ENCODE measurements at regions not wholly inside any gene's neighbourhood (a gene's known extent, or its start where the extent isn't known, plus 50 kb on each side); places are given as distances from the start of the nearest gene placed in this dataset.

DNA sequence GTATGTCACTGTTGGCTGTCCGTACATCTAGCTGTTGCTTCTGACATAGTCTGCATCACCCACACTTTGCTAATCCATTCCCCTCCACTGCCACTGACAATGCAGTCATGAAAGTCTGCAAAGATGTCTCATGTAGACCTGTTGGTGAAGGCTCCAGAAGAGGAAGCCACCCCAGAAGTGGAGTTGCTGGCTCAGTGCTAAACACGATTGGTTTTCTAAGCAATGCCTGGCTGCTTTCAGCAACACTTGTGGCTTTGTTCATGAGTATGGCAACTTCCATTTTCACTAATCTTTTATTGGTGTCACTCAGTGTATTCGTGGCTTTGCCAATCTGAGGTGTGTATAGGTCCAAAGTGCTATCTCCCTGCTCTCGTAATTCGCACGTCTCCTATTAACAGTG lies 288.1 kb downstream of the GADD45G start:
- Mint-ChIP-seq H3K4me3 (ENCODE audit: unreplicated experiment) (no peak overlapping the region), H3K4me1 (ENCODE audit: unreplicated experiment) (no peaks in the 10 kb centered on the region), H3K9me3 (ENCODE audit: unreplicated experiment) (no peaks in the 10 kb centered on the region), H3K27ac (ENCODE audit: unreplicated experiment) (no peak overlapping the region), H3K36me3 (ENCODE audit: low read depth, unreplicated experiment) (no peaks in the 10 kb centered on the region), H3K27me3 (ENCODE audit: unreplicated experiment) (peaks cover 2% of the 10 kb centered on the region)
- no peak for DNase-seq (ENCODE audit: low spot score)
- no peak for TF ChIP-seq CTCF (IDR thresholded peaks at IDR 0.05; ENCODE audit: unreplicated experiment)

DNA sequence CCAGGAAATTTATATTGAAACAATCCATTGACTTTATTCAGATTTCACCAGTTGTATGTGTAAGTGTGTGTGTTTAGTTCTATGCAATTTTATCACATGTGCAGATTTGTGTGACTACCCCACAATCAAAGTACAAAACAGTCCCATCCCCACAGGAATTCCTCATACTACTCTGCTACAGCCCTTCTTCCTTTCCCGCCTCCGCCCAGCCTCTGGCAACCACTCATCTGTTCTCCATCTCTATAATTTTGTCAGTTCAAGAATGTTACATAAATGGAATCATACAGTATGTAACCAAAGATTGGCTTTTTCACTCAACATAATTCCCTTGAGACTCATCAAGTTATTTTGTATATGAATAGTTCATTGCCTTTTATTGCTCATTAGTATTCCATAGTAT lies 289.1 kb downstream of the GADD45G start:
- Mint-ChIP-seq H3K9me3 (ENCODE audit: unreplicated experiment) (no peaks in the 10 kb centered on the region), H3K4me1 (ENCODE audit: unreplicated experiment) (peaks cover under 1% of the 10 kb centered on the region), H3K27me3 (ENCODE audit: unreplicated experiment) (peaks cover 2% of the 10 kb centered on the region), H3K36me3 (ENCODE audit: low read depth, unreplicated experiment) (no peaks in the 10 kb centered on the region), H3K27ac (ENCODE audit: unreplicated experiment) (no peak overlapping the region), H3K4me3 (ENCODE audit: unreplicated experiment) (no peak overlapping the region)
- no peak for DNase-seq (ENCODE audit: low spot score)
- no peak for TF ChIP-seq CTCF (IDR thresholded peaks at IDR 0.05; ENCODE audit: unreplicated experiment)

- Mint-ChIP-seq H3K9me3 (ENCODE audit: unreplicated experiment) (no peaks in the 10 kb centered on the region), H3K27me3 (ENCODE audit: unreplicated experiment) (no peaks in the 10 kb centered on the region), H3K27ac (ENCODE audit: unreplicated experiment) (no peak overlapping the region), H3K36me3 (ENCODE audit: low read depth, unreplicated experiment) (no peaks in the 10 kb centered on the region), H3K4me3 (ENCODE audit: unreplicated experiment) (no peak overlapping the region), H3K4me1 (ENCODE audit: unreplicated experiment) (peaks cover 26% of the 10 kb centered on the region)
- DNase-seq (ENCODE audit: low spot score): no peak
- no peak for TF ChIP-seq CTCF (IDR thresholded peaks at IDR 0.05; ENCODE audit: unreplicated experiment)
Observed at GRCh38 chr9:89896806-89897340, 292.1 kb downstream of the GADD45G start.

DNA sequence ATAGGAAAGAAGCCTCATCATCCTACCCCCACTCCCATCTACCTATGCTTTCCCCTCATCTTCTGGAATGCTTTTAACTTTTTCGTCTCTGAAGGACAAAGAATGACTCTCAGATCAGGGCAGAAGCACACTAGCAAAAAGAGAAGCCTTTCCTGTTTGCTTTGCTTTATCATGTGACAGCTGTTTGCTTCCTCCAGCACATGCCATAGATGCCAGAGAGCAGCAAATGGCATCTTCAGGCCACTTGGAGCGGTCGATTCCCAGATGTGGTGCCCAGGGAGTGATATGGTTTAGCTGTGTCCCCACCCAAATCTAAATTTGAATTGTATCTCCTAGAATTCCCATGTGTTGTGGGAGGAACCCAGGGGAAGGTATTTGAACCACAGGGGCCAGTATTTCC lies 294.8 kb downstream of the GADD45G start:
- H3K4me3 Mint-ChIP-seq (ENCODE audit: unreplicated experiment): no peak overlapping the region
- H3K36me3 Mint-ChIP-seq (ENCODE audit: low read depth, unreplicated experiment): no peaks in the 10 kb centered on the region
- peaks cover 37% of the 10 kb centered on the region for H3K4me1 Mint-ChIP-seq (ENCODE audit: unreplicated experiment)
- H3K27ac Mint-ChIP-seq (ENCODE audit: unreplicated experiment): peak overlapping the region; percentile 63
- no peak for DNase-seq (ENCODE audit: low spot score)
- H3K9me3 Mint-ChIP-seq (ENCODE audit: unreplicated experiment): no peaks in the 10 kb centered on the region
- H3K27me3 Mint-ChIP-seq (ENCODE audit: unreplicated experiment): no peaks in the 10 kb centered on the region
- no peak for TF ChIP-seq CTCF (IDR thresholded peaks at IDR 0.05; ENCODE audit: unreplicated experiment)

GRCh38 chr9:89901920-89902319 lies 297.1 kb downstream of the GADD45G start:
- DNase-seq (ENCODE audit: low spot score): no peak
- Mint-ChIP-seq H3K4me1 (ENCODE audit: unreplicated experiment) (peaks cover 42% of the 10 kb centered on the region), H3K4me3 (ENCODE audit: unreplicated experiment) (no peak overlapping the region), H3K27ac (ENCODE audit: unreplicated experiment) (no peak overlapping the region), H3K27me3 (ENCODE audit: unreplicated experiment) (no peaks in the 10 kb centered on the region), H3K9me3 (ENCODE audit: unreplicated experiment) (no peaks in the 10 kb centered on the region), H3K36me3 (ENCODE audit: low read depth, unreplicated experiment) (no peaks in the 10 kb centered on the region)
- TF ChIP-seq CTCF (IDR thresholded peaks at IDR 0.05; ENCODE audit: unreplicated experiment): no peak

Measured in endothelial cell (in vitro differentiated cells).